Uterus (tissue), 3 donors: ENCODE measurements at regions not wholly inside any gene's neighbourhood (a gene's known extent, or its start where the extent isn't known, plus 50 kb on each side); places are given as distances from the start of the nearest gene placed in this dataset.

ENCODE experiments used
- DNase-seq, 2 donors: peaks; one replicate each; pipeline ENCODE4 v3.0.0-alpha.2; 2019 to 2020
- H3K27ac ChIP-seq, 2 donors: fragments of 200-600 bp; sonication (generic); 1 replicate in 1 of 2; 2 replicates in 1 of 2; pipeline ENCODE4 v1.5.1; 2016 to 2018
- H3K27me3 ChIP-seq, 2 donors: fragments of 200-600 bp; sonication (generic); one replicate each; pipeline ENCODE4 v1.5.1; 2018 to 2019; ENCODE audit warnings: control low read depth in 1 of 2
- H3K36me3 ChIP-seq, 2 donors: fragments of 200-600 bp; sonication (generic); one replicate each; pipeline ENCODE4 v1.5.1; 2019; ENCODE audit warnings: control low read depth in 1 of 2
- H3K4me1 ChIP-seq, 2 donors: fragments of 200-600 bp; sonication (generic); one replicate each; pipeline ENCODE4 v1.5.1; 2018 to 2019; ENCODE audit warnings: control low read depth in 1 of 2
- H3K4me3 ChIP-seq, 2 donors: fragments of 200-600 bp; sonication (generic); 1 replicate in 1 of 2; 2 replicates in 1 of 2; pipeline ENCODE4 v1.5.1; 2018 to 2019; ENCODE audit warnings: mild to moderate bottlenecking in 1 of 2
- H3K9me3 ChIP-seq, 2 donors: fragments of 200-600 bp; sonication (generic); one replicate each; pipeline ENCODE4 v1.5.1; 2019; ENCODE audit warnings: control low read depth in 1 of 2
- CTCF ChIP-seq, 4 experiments: fragments of 200-600 bp in 2 of 4; fragments of 450-650 bp in 2 of 4; sonication (generic) in 2 of 4; IDR thresholded peaks; one replicate each; pipeline ENCODE4 v1.5.1; 2016 to 2019; ENCODE audit warnings: antibody characterized with exemption in 4 of 4, mild to moderate bottlenecking in 2 of 4, moderate library complexity in 1 of 4
- POLR2A ChIP-seq, 2 donors: fragments of 450-650 bp; IDR thresholded peaks; one replicate each; pipeline ENCODE4 v1.6.1; 2016; ENCODE audit warnings: antibody characterized with exemption in 2 of 2, mild to moderate bottlenecking in 1 of 2, moderate library complexity in 1 of 2
- intact Hi-C: fragments of 100-400 bp; cut with DNase I; formaldehyde crosslinking; loops from one replicate; pipeline ENCODE4 v1.15.1; 2023; ENCODE audit warnings: low total_unique reads
- donor health status: DM: yes; HTN: yes; CAD: no.

DNA sequence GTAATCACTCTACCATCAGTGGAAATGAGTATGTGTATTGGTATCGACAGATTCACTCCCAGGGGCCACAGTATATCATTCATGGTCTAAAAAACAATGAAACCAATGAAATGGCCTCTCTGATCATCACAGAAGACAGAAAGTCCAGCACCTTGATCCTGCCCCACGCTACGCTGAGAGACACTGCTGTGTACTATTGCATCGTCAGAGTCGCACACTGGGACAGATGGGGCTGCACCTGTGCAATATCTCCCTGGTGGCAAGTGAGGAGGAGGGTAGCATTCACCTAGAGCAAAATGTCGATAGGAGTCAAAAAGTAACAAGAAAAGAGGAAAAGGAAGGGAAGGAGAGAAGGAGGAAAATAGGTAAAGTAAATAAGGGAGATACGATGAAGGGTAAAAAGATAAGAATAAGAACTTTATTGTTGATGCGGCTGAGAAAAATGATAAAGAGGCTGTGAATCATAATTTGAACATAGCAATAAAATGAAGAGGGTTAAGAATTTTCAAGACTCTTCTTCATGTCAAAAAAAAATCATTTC lies 450.5 kb upstream of the OR4E1 start:
- DNase-seq = no peak
- no peaks in the 10 kb centered on the region for H3K4me1 ChIP-seq
- no peaks in the 10 kb centered on the region for H3K9me3 ChIP-seq
- H3K27me3 ChIP-seq = no peaks in the 10 kb centered on the region
- no peak for TF ChIP-seq POLR2A (IDR thresholded peaks at IDR 0.05)
- no peak for TF ChIP-seq CTCF (IDR thresholded peaks at IDR 0.05)
- H3K4me3 ChIP-seq = no peak overlapping the region
- H3K27ac ChIP-seq = no peak overlapping the region
- intact Hi-C loops = no loop called here
- H3K36me3 ChIP-seq = no peaks in the 10 kb centered on the region

GRCh38 chr14:22122829-22123560 lies 449.4 kb upstream of the OR4E1 start:
- Histone ChIP-seq H3K27ac (no peak overlapping the region), H3K9me3 (no peaks in the 10 kb centered on the region), H3K4me1 (no peaks in the 10 kb centered on the region), H3K27me3 (no peaks in the 10 kb centered on the region), H3K4me3 (no peak overlapping the region), H3K36me3 (no peaks in the 10 kb centered on the region)
- intact Hi-C loops = no loop called here
- no peak for DNase-seq
- TF ChIP-seq POLR2A (IDR thresholded peaks at IDR 0.05) = no peak
- no peak for TF ChIP-seq CTCF (IDR thresholded peaks at IDR 0.05)

DNA sequence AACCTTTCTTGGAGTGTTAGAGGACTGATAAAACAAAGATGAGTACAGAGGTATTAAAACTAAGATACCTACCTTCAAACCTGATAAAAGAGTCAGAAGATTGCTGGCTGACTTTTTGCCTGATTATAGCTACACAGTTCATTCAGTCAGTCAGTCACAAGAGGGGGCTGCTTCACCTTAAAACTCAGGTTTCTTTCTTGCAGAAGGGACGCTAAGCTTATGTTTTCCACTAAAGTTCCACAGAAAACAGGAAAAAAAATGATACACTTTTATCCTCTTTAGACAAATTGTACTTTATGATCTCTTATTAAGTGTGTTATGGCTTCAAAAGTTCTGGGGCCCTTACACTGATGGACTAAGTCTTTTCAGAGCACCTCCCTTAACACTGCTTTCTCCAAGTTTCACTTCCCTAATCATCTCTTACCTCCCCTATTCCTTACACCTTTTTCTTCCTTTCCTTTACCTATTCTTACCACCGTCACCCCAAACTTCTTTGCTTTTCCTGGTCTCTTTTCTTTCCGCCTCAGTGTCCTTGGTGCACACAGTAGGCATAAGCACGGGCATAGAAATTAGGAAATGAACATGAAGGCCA lies 448.7 kb upstream of the OR4E1 start:
- Histone ChIP-seq H3K27me3 (no peaks in the 10 kb centered on the region), H3K4me3 (no peak overlapping the region), H3K36me3 (no peaks in the 10 kb centered on the region), H3K4me1 (no peaks in the 10 kb centered on the region), H3K27ac (no peak overlapping the region), H3K9me3 (no peaks in the 10 kb centered on the region)
- intact Hi-C loops = no loop called here
- no peak for DNase-seq
- TF ChIP-seq POLR2A (IDR thresholded peaks at IDR 0.05) (no peak), CTCF (IDR thresholded peaks at IDR 0.05) (no peak)

- no peak overlapping the region for H3K27ac ChIP-seq
- TF ChIP-seq POLR2A (IDR thresholded peaks at IDR 0.05) = no peak
- no peak for TF ChIP-seq CTCF (IDR thresholded peaks at IDR 0.05)
- H3K36me3 ChIP-seq = no peaks in the 10 kb centered on the region
- no peak overlapping the region for H3K4me3 ChIP-seq
- H3K27me3 ChIP-seq = no peaks in the 10 kb centered on the region
- H3K4me1 ChIP-seq = no peaks in the 10 kb centered on the region
- H3K9me3 ChIP-seq = no peaks in the 10 kb centered on the region
- intact Hi-C loops = no loop called here
- DNase-seq = no peak
These were observed 445.4 kb upstream of the OR4E1 start for GRCh38 chr14:22118899-22119477.

GRCh38 chr14:22113401-22113800 lies 439.8 kb upstream of the OR4E1 start:
- intact Hi-C loops = no loop called here
- TF ChIP-seq CTCF (IDR thresholded peaks at IDR 0.05) (no peak), POLR2A (IDR thresholded peaks at IDR 0.05) (no peak)
- Histone ChIP-seq H3K9me3 (no peaks in the 10 kb centered on the region), H3K27me3 (no peaks in the 10 kb centered on the region), H3K27ac (no peak overlapping the region), H3K4me3 (no peak overlapping the region), H3K4me1 (no peaks in the 10 kb centered on the region), H3K36me3 (no peaks in the 10 kb centered on the region)
- no peak for DNase-seq
